GM20000 (cell line): ENCODE measurements at regions not wholly inside any gene's neighbourhood (a gene's known extent, or its start where the extent isn't known, plus 50 kb on each side); places are given as distances from the start of the nearest gene placed in this dataset.

Source experiments
- DNase-seq: peaks from one replicate; pipeline ENCODE4 v3.0.0; 2012; ENCODE audit warnings: low spot score
- TF ChIP-seq, protein P1 (sequence below): IDR thresholded peaks from 2 replicates; pipeline ENCODE4 v1.5.1; 2012; ENCODE audit warnings: mild to moderate bottlenecking, control low read depth; ENCODE audit errors: extremely low read depth, missing control alignments

- DNase-seq = no peak
- TF ChIP-seq, protein P1, sequence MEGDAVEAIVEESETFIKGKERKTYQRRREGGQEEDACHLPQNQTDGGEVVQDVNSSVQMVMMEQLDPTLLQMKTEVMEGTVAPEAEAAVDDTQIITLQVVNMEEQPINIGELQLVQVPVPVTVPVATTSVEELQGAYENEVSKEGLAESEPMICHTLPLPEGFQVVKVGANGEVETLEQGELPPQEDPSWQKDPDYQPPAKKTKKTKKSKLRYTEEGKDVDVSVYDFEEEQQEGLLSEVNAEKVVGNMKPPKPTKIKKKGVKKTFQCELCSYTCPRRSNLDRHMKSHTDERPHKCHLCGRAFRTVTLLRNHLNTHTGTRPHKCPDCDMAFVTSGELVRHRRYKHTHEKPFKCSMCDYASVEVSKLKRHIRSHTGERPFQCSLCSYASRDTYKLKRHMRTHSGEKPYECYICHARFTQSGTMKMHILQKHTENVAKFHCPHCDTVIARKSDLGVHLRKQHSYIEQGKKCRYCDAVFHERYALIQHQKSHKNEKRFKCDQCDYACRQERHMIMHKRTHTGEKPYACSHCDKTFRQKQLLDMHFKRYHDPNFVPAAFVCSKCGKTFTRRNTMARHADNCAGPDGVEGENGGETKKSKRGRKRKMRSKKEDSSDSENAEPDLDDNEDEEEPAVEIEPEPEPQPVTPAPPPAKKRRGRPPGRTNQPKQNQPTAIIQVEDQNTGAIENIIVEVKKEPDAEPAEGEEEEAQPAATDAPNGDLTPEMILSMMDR = no peak
These were observed 232.3 kb upstream of the IRX2 start for GRCh38 chr5:2983583-2984300.

- TF ChIP-seq, protein P1 = no peak
- no peak for DNase-seq
These were observed 230.2 kb upstream of the IRX2 start for GRCh38 chr5:2981652-2982051.

DNA sequence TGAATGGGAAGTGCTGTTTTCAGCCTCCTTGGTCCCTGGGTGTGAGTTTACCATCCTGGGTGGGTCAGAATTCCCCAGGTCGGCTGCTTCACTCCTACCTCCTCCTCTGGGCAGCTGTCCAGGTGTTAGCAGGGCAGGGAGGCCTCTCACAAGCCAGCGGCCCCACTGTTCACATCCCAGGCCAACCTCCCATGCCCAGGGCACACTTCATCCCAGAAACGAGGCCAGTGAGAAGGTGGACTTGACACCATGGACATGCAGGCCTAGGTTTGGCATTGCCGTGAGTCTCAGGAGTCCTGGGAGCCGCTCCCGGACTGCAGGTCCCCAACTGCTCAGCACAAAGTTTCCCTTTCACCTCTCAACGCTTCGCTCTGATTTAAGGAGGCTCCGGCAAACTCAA is 229.6 kb upstream of the IRX2 start:
- TF ChIP-seq, protein P1 = no peak
- no peak for DNase-seq

DNA sequence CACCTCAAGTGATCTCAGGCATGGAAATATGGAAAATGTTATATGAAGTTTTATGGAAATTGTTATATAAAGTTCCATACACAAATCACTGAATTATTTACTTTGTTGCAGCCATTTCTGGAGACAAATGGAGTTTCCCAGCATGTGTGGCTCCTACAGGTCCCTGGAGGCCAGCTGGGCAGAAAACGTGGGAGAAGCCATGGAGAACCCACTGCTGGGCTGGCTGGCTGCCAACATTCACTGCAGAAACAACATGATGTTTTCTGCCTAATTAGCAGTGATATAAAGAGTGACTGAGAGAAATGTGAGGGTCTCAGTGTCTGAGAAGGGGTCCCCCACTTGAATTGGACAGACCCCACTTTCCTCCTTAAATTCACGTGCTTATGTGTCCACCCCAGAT is 208.8 kb upstream of the IRX2 start:
- TF ChIP-seq, protein P1 = no peak

DNA sequence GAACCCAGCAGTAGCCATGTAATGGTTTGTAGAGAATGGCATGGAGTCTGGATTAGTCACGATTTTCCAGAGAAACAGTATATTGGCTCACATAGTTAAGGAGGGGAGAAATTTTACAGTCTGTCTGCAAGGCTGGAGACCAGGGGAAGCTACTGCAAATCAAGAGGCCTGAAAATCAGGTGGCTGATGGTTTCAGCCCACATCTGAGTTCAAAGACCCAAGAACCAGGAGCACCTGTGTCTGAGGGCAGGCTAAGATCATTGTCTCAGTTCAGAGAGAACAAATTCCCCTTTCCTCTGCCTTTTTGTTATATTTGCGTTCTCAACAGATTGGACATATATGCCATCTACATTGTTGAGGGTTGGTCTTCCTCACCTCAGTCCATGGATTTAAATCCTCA is 207.5 kb upstream of the IRX2 start:
- TF ChIP-seq, protein P1 = no peak
- DNase-seq = no peak

More for the DNA sequence above, 208.8 kb upstream of the IRX2 start:
- no peak for DNase-seq

DNA sequence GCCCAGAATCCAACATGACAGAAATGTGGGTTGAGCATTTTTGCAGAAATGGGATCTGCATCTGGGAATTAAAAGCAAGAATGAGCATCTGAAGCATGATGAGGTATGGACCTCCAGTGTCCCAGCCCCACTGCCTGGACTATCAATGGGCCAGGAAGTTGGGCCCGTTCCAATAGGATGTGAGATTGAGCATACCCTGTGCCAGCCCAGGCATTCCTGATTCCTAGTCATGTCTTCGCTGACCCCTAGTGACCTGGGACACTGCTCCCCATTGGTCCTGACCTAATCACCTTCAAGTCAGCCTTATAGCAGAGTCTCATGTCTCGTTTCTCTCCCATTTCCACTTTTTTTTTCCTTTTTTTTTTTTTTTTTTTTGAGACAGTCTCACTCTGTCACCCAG is 197.4 kb upstream of the IRX2 start:
- TF ChIP-seq, protein P1 = no peak
- DNase-seq = no peak

- TF ChIP-seq, protein P1 = no peak
- DNase-seq = no peak
These were observed 194.8 kb upstream of the IRX2 start for GRCh38 chr5:2946315-2946714.
